ENCODE measurements at regions not wholly inside any gene's neighbourhood (a gene's known extent, or its start where the extent isn't known, plus 50 kb on each side); places are given as distances from the start of the nearest gene placed in this dataset.

DNA sequence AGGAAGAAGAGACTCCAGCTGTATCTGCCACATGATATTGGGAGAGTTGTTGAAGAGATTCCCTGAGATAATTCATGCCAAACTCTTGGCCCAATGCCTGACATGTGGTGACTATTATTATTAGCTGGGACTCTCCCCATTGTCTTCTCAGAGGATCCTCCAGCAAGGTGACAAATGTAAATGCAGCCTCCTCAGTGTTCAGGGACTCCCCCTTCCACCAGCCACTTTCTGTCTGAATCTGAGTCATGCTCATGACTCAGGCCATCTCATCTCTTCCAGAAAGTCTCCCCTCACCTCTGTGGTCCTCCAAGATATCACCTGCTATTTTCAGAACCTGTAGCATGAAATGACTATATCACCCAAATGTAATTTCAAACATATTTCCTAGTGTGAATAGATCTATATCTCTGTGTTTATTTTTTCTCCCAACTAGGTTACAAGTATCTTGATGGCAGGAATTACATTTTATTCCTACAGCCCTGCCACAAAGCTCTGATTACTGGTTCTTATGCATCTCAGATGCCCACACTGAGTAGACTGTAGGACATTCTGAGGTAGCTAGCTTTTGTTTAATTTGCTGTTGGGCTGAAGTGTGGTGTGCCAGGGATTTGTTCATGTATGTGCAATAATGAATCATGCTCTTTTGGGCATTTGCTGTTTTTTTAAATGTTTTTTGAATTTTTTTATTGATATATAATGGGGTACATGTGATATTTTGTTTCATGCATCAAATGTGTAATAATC lies 126.6 kb upstream of the IL12B start:
- Histone ChIP-seq H3K4me1 (replicated peaks in 1 of 2) (peaks cover 0 to 1% of the 10 kb centered on the region in 2 donors), H3K9me3 (replicated peaks in 1 of 3) (no peaks in the 10 kb centered on the region), H3K36me3 (replicated peaks in 1 of 2) (no peaks in the 10 kb centered on the region), H3K27me3 (no peaks in the 10 kb centered on the region), H3K27ac (no peak overlapping the region), H3K4me3 (no peak overlapping the region)
- intact Hi-C loops (cut with DNase I): no loop called here
- no peak for TF ChIP-seq POLR2A (IDR thresholded peaks at IDR 0.05)
- TF ChIP-seq, protein P1, sequence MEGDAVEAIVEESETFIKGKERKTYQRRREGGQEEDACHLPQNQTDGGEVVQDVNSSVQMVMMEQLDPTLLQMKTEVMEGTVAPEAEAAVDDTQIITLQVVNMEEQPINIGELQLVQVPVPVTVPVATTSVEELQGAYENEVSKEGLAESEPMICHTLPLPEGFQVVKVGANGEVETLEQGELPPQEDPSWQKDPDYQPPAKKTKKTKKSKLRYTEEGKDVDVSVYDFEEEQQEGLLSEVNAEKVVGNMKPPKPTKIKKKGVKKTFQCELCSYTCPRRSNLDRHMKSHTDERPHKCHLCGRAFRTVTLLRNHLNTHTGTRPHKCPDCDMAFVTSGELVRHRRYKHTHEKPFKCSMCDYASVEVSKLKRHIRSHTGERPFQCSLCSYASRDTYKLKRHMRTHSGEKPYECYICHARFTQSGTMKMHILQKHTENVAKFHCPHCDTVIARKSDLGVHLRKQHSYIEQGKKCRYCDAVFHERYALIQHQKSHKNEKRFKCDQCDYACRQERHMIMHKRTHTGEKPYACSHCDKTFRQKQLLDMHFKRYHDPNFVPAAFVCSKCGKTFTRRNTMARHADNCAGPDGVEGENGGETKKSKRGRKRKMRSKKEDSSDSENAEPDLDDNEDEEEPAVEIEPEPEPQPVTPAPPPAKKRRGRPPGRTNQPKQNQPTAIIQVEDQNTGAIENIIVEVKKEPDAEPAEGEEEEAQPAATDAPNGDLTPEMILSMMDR (IDR thresholded peaks at IDR 0.05): no peak
- peak in 3 of 7 donors; percentile 29 to 54 (median 31) for DNase-seq

DNA sequence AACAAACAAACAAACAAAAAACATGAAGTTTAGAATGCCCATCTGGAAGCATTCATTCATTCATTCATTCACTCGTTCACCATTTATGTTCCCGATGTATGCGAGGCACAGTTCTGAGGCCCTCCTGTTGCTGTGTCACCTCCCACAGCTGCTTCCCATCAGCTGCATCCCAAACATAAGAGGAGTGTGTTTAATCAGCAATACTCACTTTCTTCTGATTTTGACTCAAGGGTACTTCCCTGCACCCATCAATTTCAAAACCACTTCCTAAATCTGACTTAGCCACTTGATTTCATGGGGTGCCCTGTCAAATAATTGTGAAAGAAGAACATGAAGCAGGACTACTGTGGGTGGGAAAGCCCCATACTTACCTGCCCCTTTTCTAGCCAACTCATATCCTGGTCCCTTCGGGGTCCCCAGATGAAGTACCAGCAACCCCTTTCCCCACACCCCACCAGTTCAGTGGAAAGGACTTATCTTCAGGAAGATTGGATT lies 128.0 kb upstream of the IL12B start:
- H3K36me3 ChIP-seq (replicated peaks in 1 of 2): no peaks in the 10 kb centered on the region
- no peak for DNase-seq
- no peak for TF ChIP-seq POLR2A (IDR thresholded peaks at IDR 0.05)
- TF ChIP-seq, protein P1 (IDR thresholded peaks at IDR 0.05): no peak
- 76 to 83% (median 79%) methylated on average over 4 of the region's 4 CpGs for WGBS, 4 donors
- H3K27me3 ChIP-seq: no peaks in the 10 kb centered on the region
- H3K4me1 ChIP-seq (replicated peaks in 1 of 2): peaks cover 0 to under 1% of the 10 kb centered on the region in 2 donors
- intact Hi-C loops (cut with DNase I): no loop called here
- H3K9me3 ChIP-seq (replicated peaks in 1 of 3): no peaks in the 10 kb centered on the region
- H3K4me3 ChIP-seq: no peak overlapping the region
- no peak overlapping the region for H3K27ac ChIP-seq

- no peaks in the 10 kb centered on the region for H3K9me3 ChIP-seq (replicated peaks in 1 of 3)
- intact Hi-C loops (cut with DNase I): no loop called here
- H3K27ac ChIP-seq: no peak overlapping the region
- H3K27me3 ChIP-seq: no peaks in the 10 kb centered on the region
- H3K4me3 ChIP-seq: no peak overlapping the region
- DNase-seq: no peak
- WGBS, 4 donors: 93 to 100% (median 95%) methylated on average over 2 of the region's 2 CpGs
- H3K36me3 ChIP-seq (replicated peaks in 1 of 2): no peaks in the 10 kb centered on the region
- H3K4me1 ChIP-seq (replicated peaks in 1 of 2): peaks cover 0 to 10% of the 10 kb centered on the region in 2 donors
- TF ChIP-seq, protein P1 (IDR thresholded peaks at IDR 0.05): no peak
- no peak for TF ChIP-seq POLR2A (IDR thresholded peaks at IDR 0.05)
Measured at GRCh38 chr5:159459132-159459627, 128.9 kb upstream of the IL12B start.

DNA sequence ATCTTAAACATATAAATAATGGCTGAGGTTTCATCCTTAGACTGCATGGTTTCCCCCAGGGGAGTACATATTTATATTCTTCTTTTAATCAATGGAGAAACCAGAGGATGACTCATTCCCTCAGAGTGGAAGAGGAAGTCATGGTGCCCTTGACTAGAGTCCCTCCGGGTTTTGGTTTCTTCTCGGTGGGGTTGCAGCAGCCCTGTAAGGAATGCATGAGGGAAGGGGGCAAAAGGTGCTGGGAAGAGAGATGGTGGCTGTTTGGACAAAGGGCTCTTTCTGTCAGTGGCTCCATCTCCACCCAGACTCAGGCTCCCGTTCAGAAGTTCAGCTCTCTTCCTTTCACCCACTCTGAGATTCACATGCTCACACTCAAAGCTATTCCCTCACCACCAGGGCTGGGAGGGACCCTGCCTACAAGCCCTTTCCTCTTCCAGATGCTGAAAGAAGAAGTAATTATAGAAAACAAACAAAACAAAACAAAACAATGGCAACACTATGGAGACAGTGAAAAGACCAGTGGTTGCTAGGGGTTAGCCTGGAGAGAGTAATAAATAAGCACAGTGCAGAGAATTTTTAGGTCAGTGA lies 129.8 kb upstream of the IL12B start:
- no peaks in the 10 kb centered on the region for H3K27me3 ChIP-seq
- TF ChIP-seq POLR2A (IDR thresholded peaks at IDR 0.05): no peak
- TF ChIP-seq, protein P1 (IDR thresholded peaks at IDR 0.05): no peak
- intact Hi-C loops (cut with DNase I): no loop called here
- no peak overlapping the region for H3K4me3 ChIP-seq
- no peaks in the 10 kb centered on the region for H3K9me3 ChIP-seq (replicated peaks in 1 of 3)
- 47 to 59% (median 53%) methylated on average over 3 of the region's 3 CpGs for WGBS, 4 donors
- no peak overlapping the region for H3K27ac ChIP-seq
- peaks cover 3 to 17% of the 10 kb centered on the region in 2 donors for H3K4me1 ChIP-seq (replicated peaks in 1 of 2)
- no peak for DNase-seq
- H3K36me3 ChIP-seq (replicated peaks in 1 of 2): no peaks in the 10 kb centered on the region
